DOHH2 (cell line): ENCODE measurements at regions not wholly inside any gene's neighbourhood (a gene's known extent, or its start where the extent isn't known, plus 50 kb on each side); places are given as distances from the start of the nearest gene placed in this dataset.
"Not testable (repeated sequence)": the region's sequence is repeated elsewhere in the genome, so short reads cannot be mapped to it uniquely, and the experiment has no call there.

Experiments used
- EZH2phosphoT487 ChIP-seq: fragments of 200-600 bp; sonication (generic); IDR thresholded peaks from 2 replicates; pipeline ENCODE4 v1.6.1; 2017; ENCODE audit warnings: borderline replicate concordance, mild to moderate bottlenecking, antibody characterized with exemption, low read length, moderate library complexity, mixed read lengths
- TF ChIP-seq, protein P1 (sequence below): fragments of 200-600 bp; sonication (generic); IDR thresholded peaks from one replicate; pipeline ENCODE4 v1.5.1; 2014; ENCODE audit warnings: antibody characterized with exemption, mild to moderate bottlenecking, low read depth, low read length; ENCODE audit not compliant: poor library complexity, severe bottlenecking

GRCh38 chrY:7588176-7588575 lies 676.6 kb upstream of the AMELY start:
- TF ChIP-seq, protein P1, sequence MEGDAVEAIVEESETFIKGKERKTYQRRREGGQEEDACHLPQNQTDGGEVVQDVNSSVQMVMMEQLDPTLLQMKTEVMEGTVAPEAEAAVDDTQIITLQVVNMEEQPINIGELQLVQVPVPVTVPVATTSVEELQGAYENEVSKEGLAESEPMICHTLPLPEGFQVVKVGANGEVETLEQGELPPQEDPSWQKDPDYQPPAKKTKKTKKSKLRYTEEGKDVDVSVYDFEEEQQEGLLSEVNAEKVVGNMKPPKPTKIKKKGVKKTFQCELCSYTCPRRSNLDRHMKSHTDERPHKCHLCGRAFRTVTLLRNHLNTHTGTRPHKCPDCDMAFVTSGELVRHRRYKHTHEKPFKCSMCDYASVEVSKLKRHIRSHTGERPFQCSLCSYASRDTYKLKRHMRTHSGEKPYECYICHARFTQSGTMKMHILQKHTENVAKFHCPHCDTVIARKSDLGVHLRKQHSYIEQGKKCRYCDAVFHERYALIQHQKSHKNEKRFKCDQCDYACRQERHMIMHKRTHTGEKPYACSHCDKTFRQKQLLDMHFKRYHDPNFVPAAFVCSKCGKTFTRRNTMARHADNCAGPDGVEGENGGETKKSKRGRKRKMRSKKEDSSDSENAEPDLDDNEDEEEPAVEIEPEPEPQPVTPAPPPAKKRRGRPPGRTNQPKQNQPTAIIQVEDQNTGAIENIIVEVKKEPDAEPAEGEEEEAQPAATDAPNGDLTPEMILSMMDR, result not testable (repeated sequence)
- TF ChIP-seq EZH2phosphoT487, result not testable (repeated sequence)
